Epithelial cell of esophagus (primary cell): ENCODE measurements at regions not wholly inside any gene's neighbourhood (a gene's known extent, or its start where the extent isn't known, plus 50 kb on each side); places are given as distances from the start of the nearest gene placed in this dataset.

Source experiments
- DNase-seq: peaks from one replicate; pipeline ENCODE4 v3.0.0; 2010; ENCODE audit warnings: low read depth
- H3K4me3 ChIP-seq: 2 replicates; pipeline ENCODE4 v1.5.1; 2011; ENCODE audit warnings: mild to moderate bottlenecking, low read length, control low read depth
- CTCF ChIP-seq: IDR thresholded peaks from 2 replicates; pipeline ENCODE4 v1.5.1; 2011; ENCODE audit warnings: low read depth, mild to moderate bottlenecking, low read length, control low read depth, inconsistent platforms; ENCODE audit not compliant: insufficient read depth; ENCODE audit errors: missing control alignments

- TF ChIP-seq CTCF, result peak; percentile 31
- DNase-seq, result peak; percentile 90
- H3K4me3 ChIP-seq, result peak overlapping the region; percentile 50
Observed at GRCh38 chr3:188947401-188948280, 224.1 kb upstream of the TPRG1 start.

DNA sequence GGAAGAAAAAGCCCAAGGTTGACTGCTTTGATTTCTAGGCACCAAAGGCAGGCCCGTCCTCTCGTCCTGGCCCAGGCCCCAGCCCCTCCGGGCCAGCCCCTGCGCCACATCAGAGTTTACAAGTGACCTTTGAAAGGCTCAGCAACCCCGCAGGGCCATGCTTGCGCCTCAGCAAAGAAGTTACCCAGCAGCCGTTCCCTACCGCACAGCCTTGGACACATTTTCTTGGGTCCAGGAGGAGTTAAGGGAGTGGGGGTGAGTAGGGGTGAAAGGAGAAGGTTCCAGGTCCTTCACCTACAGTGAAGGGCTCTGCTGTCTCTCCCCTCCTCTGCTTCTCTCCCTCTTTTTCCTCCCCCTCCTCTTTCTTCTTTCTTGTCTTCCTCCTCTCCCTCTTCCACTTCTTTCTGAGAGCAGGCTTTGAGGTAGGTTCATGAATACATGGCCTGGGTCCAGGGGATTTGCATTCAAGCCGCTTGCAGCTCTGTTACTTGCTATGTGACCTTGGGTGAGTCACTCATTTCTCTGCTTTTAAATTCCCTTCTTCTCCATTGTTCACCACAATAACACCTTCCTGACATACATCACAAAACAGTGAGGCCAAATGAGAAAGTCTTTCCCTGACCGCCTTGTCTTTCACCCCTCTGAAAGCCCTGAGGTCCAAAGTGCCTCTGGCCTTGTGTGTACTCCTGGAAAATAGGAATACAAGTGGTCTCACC lies 223.3 kb upstream of the TPRG1 start:
- peak; percentile 80 for DNase-seq
- peak overlapping the region; percentile 13 for H3K4me3 ChIP-seq
- TF ChIP-seq CTCF, result no peak

DNA sequence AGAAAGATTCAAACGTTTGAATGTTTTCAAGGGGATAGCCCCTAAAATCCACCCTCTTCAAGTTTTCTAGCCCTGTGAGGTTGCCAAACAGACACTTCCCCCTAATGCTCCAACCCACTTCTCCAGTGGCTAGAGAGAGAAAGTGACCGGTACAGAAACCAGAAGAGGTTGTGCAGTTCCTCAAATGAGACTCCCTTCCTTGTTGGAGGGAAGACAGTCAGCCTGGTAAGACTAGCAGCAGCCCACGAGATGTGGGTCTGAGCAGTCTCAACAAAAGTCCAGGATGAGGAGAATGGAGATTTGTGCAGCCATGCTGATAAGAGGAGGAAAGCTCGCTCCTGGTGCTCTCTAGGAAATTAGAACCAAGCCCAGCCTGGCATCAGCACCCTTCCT lies 222.8 kb upstream of the TPRG1 start:
- no peak for DNase-seq
- TF ChIP-seq CTCF, result no peak
- no peak overlapping the region for H3K4me3 ChIP-seq

DNA sequence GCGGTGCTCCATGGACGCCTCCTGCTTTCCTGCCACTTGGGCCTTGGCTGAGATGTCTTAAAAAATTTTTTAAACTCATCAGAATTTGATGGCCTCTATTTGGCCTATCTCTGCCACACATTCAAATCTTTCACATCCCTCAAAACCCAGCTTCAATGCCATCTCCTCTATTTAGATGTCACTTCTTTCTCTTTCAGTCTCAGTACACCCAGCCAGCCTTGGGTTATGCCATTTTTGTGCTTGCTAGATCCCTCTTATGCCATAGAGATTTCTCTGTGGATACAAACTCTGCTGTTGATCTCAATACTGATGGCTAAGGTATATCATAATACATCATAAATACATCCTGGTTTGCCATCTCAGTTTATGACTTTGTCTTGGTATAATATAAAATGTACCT lies 222.3 kb upstream of the TPRG1 start:
- TF ChIP-seq CTCF, result no peak
- H3K4me3 ChIP-seq, result no peak overlapping the region
- no peak for DNase-seq

DNA sequence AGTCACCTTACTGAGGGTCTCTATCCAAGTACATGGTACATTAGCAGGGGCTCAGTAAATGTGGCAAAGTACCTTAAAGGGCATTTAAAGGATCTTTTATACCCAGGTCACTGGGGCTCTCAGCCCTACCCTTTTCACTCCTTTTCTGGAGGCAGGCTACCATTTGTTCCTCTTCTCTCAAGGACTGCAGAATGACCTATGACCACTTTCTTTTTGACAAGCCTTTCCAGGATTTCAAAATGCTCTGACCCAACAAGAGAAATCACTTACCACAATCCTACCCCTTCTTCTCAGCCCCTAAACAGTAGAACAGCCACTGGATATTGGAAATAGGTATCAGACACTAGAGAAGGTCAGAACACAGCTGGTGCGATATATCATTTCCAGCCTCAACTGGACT lies 221.8 kb upstream of the TPRG1 start:
- no peak for TF ChIP-seq CTCF
- no peak overlapping the region for H3K4me3 ChIP-seq
- DNase-seq, result no peak

DNA sequence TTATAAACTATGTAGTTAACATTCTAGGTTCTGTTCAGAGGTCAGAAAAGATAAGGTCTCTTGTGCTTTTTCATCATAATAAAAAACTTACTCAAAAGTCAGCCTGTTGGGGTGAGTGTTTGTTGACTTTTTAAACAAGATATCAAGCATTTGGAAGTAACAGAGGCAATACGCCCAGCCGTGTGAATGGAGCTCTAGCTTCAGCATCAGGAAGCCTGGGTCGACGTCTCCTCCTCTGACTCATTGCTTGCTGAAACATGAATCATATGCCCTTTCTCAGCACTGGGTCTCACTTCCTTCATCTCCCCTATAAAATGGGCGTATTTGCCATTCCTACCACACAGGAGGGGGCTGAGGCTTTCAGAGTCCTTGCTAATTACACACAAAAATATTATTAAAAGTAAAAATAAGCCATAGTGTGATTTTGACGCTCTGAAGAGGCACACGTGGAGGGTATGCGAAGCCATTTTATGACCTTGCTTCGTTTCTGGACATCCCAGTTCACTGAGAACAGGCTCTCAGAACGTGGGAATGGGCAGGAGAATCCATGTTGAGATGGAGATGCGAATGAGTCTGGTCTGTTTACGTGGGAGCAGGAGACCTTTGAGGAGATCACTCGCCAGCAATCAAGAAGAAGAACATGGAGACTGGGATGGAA lies 220.8 kb upstream of the TPRG1 start:
- H3K4me3 ChIP-seq, result no peak overlapping the region
- peak; percentile 94 for DNase-seq
- no peak for TF ChIP-seq CTCF
